HEK293 (cell line): ENCODE measurements at regions not wholly inside any gene's neighbourhood (a gene's known extent, or its start where the extent isn't known, plus 50 kb on each side); places are given as distances from the start of the nearest gene placed in this dataset.

ENCODE experiments used
- CTCF ChIP-seq: fragments of 450-650 bp; formaldehyde crosslinking; IDR thresholded peaks from 2 replicates; pipeline ENCODE4 v1.5.1; 2016; ENCODE audit warnings: missing biosample characterization, missing genetic modification characterization
- PRDM10 ChIP-seq: fragments of 450-650 bp; formaldehyde crosslinking; IDR thresholded peaks from 2 replicates; pipeline ENCODE4 v1.5.1; 2016; ENCODE audit warnings: missing biosample characterization, missing genetic modification characterization
- ZNF121 ChIP-seq: fragments of 450-650 bp; formaldehyde crosslinking; IDR thresholded peaks from 2 replicates; pipeline ENCODE4 v1.5.1; 2016; ENCODE audit warnings: missing biosample characterization, missing genetic modification characterization
- ZNF221 ChIP-seq: fragments of 450-650 bp; formaldehyde crosslinking; IDR thresholded peaks from 2 replicates; pipeline ENCODE4 v1.5.1; 2017; ENCODE audit warnings: missing biosample characterization, missing genetic modification characterization, borderline replicate concordance
- ZNF629 ChIP-seq: fragments of 450-650 bp; formaldehyde crosslinking; IDR thresholded peaks from 2 replicates; pipeline ENCODE4 v1.5.1; 2017; ENCODE audit warnings: missing biosample characterization, missing genetic modification characterization
- TF ChIP-seq, protein P1 (sequence below): fragments of 450-650 bp; formaldehyde crosslinking; IDR thresholded peaks from 2 replicates; pipeline ENCODE4 v1.5.1; 2016; ENCODE audit warnings: missing biosample characterization, missing genetic modification characterization, low read depth

- TF ChIP-seq ZNF629 (no peak), PRDM10 (no peak), CTCF (tag by site-specific recombination) (no peak), ZNF121 (tag by site-specific recombination) (no peak), ZNF221 (tag by site-specific recombination) (no peak)
- TF ChIP-seq, protein P1, sequence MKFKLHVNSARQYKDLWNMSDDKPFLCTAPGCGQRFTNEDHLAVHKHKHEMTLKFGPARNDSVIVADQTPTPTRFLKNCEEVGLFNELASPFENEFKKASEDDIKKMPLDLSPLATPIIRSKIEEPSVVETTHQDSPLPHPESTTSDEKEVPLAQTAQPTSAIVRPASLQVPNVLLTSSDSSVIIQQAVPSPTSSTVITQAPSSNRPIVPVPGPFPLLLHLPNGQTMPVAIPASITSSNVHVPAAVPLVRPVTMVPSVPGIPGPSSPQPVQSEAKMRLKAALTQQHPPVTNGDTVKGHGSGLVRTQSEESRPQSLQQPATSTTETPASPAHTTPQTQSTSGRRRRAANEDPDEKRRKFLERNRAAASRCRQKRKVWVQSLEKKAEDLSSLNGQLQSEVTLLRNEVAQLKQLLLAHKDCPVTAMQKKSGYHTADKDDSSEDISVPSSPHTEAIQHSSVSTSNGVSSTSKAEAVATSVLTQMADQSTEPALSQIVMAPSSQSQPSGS (tag by site-specific recombination): no peak
Observed at GRCh38 chr20:58012731-58013510, 215.5 kb downstream of the ANKRD60 start.
